Liver (tissue), 7 donors: ENCODE measurements at regions not wholly inside any gene's neighbourhood (a gene's known extent, or its start where the extent isn't known, plus 50 kb on each side); places are given as distances from the start of the nearest gene placed in this dataset.

Experiments
- DNase-seq: peaks from one replicate; pipeline ENCODE4 v3.0.0-alpha.2; 2017; ENCODE audit warnings: low spot score
- H3K27ac ChIP-seq, 2 donors: one replicate each; pipeline ENCODE4 v1.7.0; 2013; ENCODE audit warnings: inconsistent platforms in 2 of 2, low read length in 2 of 2, control low read depth in 1 of 2, low read depth in 1 of 2, mild to moderate bottlenecking in 1 of 2
- H3K27me3 ChIP-seq, 4 donors: one replicate each; pipeline versions ENCODE4 v1.6.1 to v1.7.0; 2013; ENCODE audit warnings: low read length in 3 of 4, inconsistent platforms in 1 of 4, mild to moderate bottlenecking in 1 of 4, moderate library complexity in 1 of 4; ENCODE audit not compliant: control insufficient read depth in 4 of 4, insufficient read depth in 4 of 4
- H3K36me3 ChIP-seq, 4 donors: one replicate each; pipeline versions ENCODE4 v1.6.1 to v1.7.0; 2013; ENCODE audit warnings: low read length in 3 of 4, mild to moderate bottlenecking in 3 of 4, low read depth in 1 of 4, moderate library complexity in 1 of 4; ENCODE audit not compliant: control insufficient read depth in 4 of 4, insufficient read depth in 3 of 4
- H3K4me1 ChIP-seq, 4 donors: one replicate each; pipeline versions ENCODE4 v1.6.1 to v1.7.0; 2013; ENCODE audit warnings: low read length in 3 of 4, mild to moderate bottlenecking in 3 of 4, moderate library complexity in 1 of 4; ENCODE audit not compliant: control insufficient read depth in 4 of 4, insufficient read depth in 4 of 4
- H3K4me3 ChIP-seq, 3 donors: one replicate each; pipeline versions ENCODE4 v1.6.1 to v1.7.0; 2013; ENCODE audit warnings: low read length in 3 of 3, control low read depth in 1 of 3, low read depth in 1 of 3, mild to moderate bottlenecking in 1 of 3
- H3K9ac ChIP-seq, 2 donors: one replicate each; pipeline ENCODE4 v1.7.0; 2013; ENCODE audit warnings: low read length in 2 of 2, mild to moderate bottlenecking in 2 of 2, moderate library complexity in 2 of 2, control low read depth in 1 of 2, low read depth in 1 of 2
- H3K9me3 ChIP-seq, 4 donors: one replicate each; pipeline versions ENCODE4 v1.6.1 to v1.7.0; 2013; ENCODE audit warnings: low read length in 3 of 4; ENCODE audit not compliant: control insufficient read depth in 4 of 4
- EGR1 ChIP-seq, 2 donors: IDR thresholded peaks; 2 replicates each; pipeline ENCODE4 v1.6.1; 2016 to 2018; ENCODE audit warnings: antibody characterized with exemption in 2 of 2, low read depth in 2 of 2
- FOXA1 ChIP-seq: IDR thresholded peaks from 2 replicates; pipeline ENCODE4 v1.6.1; 2016; ENCODE audit warnings: antibody characterized with exemption
- GABPA ChIP-seq, 2 donors: IDR thresholded peaks in 1 of 2; conservative IDR thresholded peaks in 1 of 2; 2 replicates each; pipeline ENCODE4 v1.6.1; 2016; ENCODE audit warnings: antibody characterized with exemption in 2 of 2, mild to moderate bottlenecking in 1 of 2, moderate library complexity in 1 of 2
- HNF4G ChIP-seq: IDR thresholded peaks from 2 replicates; pipeline ENCODE4 v1.6.1; 2016; ENCODE audit warnings: antibody characterized with exemption
- NR2F2 ChIP-seq: IDR thresholded peaks from 2 replicates; pipeline ENCODE4 v1.6.1; 2016; ENCODE audit warnings: antibody characterized with exemption
- RAD21 ChIP-seq, 2 donors: IDR thresholded peaks; 2 replicates each; pipeline ENCODE4 v1.6.1; 2016; ENCODE audit warnings: antibody characterized with exemption in 2 of 2, mild to moderate bottlenecking in 2 of 2
- RXRA ChIP-seq, 2 donors: IDR thresholded peaks; 2 replicates each; pipeline ENCODE4 v1.6.1; 2017 to 2018; ENCODE audit warnings: antibody characterized with exemption in 2 of 2, mild to moderate bottlenecking in 1 of 2
- TAF1 ChIP-seq: conservative IDR thresholded peaks from 2 replicates; pipeline ENCODE4 v1.6.1; 2016; ENCODE audit warnings: antibody characterized with exemption, mild to moderate bottlenecking
- YY1 ChIP-seq: IDR thresholded peaks from 2 replicates; pipeline ENCODE4 v1.6.1; 2016; ENCODE audit warnings: antibody characterized with exemption, mild to moderate bottlenecking
- ZBTB33 ChIP-seq: IDR thresholded peaks from 2 replicates; pipeline ENCODE4 v1.6.1; 2016; ENCODE audit warnings: antibody characterized with exemption
- WGBS: extraction: QIAGEN DNeasy Blood & Tissue Kit; methylation state at CpG from one replicate; pipeline ENCODE4 v1.1.7; 2013; 5-methylcytosine and 5-hydroxymethylcytosine counted together
- TF ChIP-seq, protein P1 (sequence below): IDR thresholded peaks from 2 replicates; pipeline ENCODE4 v1.6.1; 2016; ENCODE audit warnings: antibody characterized with exemption
- TF ChIP-seq, protein P2 (sequence below): IDR thresholded peaks from 2 replicates; pipeline ENCODE4 v1.6.1; 2016; ENCODE audit warnings: antibody characterized with exemption
- donor health status: healthy.
- donor health status: healthy.
- donor health status: healthy.
- donor health status: healthy.

DNA sequence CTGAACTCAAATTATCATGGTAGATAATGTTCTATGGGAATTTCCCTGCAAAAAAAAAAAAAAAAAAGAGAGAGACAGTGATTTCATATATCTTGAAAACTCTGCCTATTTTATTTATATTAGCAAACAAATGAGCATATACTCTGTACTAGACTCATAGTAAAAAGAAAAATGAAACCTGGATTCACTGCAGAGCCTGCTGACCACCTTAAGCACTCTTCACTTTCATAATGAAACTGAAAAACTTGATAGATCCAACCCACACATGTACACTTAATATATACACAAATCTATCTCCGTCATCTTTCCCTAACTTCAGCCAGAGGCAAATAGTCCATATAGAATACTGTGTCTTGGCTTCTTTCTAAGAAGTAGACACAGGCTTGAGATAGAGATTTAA is 226.1 kb upstream of the KCNIP4 start:
- TF ChIP-seq EGR1 (IDR thresholded peaks at IDR 0.05; ENCODE audit: low read depth in 2 of 2) = no peak
- TF ChIP-seq, protein P1, sequence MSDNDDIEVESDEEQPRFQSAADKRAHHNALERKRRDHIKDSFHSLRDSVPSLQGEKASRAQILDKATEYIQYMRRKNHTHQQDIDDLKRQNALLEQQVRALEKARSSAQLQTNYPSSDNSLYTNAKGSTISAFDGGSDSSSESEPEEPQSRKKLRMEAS = no peak
- no peak for TF ChIP-seq YY1
- no peak for TF ChIP-seq FOXA1
- TF ChIP-seq NR2F2 = no peak
- TF ChIP-seq TAF1 = no peak
- TF ChIP-seq HNF4G = no peak
- no peak for TF ChIP-seq GABPA (IDR thresholded peaks at IDR 0.05 in 1 of 2, conservative IDR thresholded peaks at IDR 0.05 in 1 of 2)
- TF ChIP-seq RXRA (IDR thresholded peaks at IDR 0.05) = no peak
- H3K9me3 ChIP-seq = no peaks in the 10 kb centered on the region
- H3K4me3 ChIP-seq = no peak overlapping the region
- peaks cover 0 to 4% (median 0%) of the 10 kb centered on the region in 4 donors for H3K27me3 ChIP-seq
- no peak overlapping the region for H3K9ac ChIP-seq
- no peaks in the 10 kb centered on the region for H3K4me1 ChIP-seq
- H3K27ac ChIP-seq = no peak overlapping the region
- H3K36me3 ChIP-seq = no peaks in the 10 kb centered on the region
- no peak for DNase-seq
- 73% methylated on average over 1 of the region's 1 CpG for WGBS

DNA sequence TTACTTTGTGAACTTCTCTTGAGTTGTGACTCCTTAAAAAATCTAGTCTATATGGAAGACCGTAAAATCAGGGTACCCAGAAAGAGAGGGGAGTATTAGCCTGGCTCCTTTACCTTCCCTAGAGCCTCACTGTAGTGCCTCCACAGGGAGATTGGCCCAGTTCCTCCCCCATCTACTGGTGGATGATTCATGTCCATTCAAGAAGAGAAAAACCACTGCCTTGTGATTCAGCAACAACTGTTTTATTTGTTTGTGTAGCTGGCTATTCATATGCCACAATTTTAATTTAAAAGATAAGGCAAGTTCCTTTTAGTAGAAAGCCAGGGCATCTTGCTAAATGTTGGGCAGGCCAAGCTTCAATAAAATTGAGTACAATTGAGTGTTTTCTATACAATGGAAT is 221.8 kb upstream of the KCNIP4 start:
- Histone ChIP-seq H3K4me1 (no peaks in the 10 kb centered on the region), H3K9me3 (no peaks in the 10 kb centered on the region), H3K27me3 (peaks cover 0 to 4% (median 0%) of the 10 kb centered on the region in 4 donors), H3K4me3 (no peak overlapping the region), H3K27ac (no peak overlapping the region), H3K36me3 (no peaks in the 10 kb centered on the region), H3K9ac (no peak overlapping the region)
- 84% methylated on average over 1 of the region's 1 CpG for WGBS
- TF ChIP-seq HNF4G = no peak
- no peak for TF ChIP-seq RXRA (IDR thresholded peaks at IDR 0.05)
- TF ChIP-seq EGR1 (IDR thresholded peaks at IDR 0.05; ENCODE audit: low read depth in 2 of 2) = no peak
- no peak for TF ChIP-seq TAF1
- TF ChIP-seq RAD21 (IDR thresholded peaks at IDR 0.05) = no peak
- TF ChIP-seq NR2F2 = no peak
- no peak for TF ChIP-seq FOXA1
- TF ChIP-seq, protein P2, sequence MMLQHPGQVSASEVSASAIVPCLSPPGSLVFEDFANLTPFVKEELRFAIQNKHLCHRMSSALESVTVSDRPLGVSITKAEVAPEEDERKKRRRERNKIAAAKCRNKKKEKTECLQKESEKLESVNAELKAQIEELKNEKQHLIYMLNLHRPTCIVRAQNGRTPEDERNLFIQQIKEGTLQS = no peak
- no peak for DNase-seq

DNA sequence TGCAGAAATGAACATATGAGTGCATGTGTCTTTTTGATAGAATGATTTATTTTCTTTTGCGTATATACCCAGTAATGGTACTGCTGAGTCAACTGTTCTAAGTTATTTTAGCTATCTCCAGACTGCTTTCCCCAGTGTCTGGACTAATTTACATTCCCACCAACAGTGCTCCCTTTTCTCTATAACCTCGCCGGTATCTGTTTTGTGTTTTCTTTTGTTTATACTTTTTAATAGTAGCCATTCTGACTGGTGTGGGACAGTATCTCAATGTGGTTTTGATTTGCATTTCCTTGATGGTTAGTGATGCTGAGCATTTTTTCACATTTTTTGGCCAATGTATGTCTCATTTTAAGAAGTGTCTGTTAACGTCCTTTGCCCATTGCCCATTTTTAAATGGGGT is 218.6 kb upstream of the KCNIP4 start:
- TF ChIP-seq NR2F2 = no peak
- TF ChIP-seq YY1 = no peak
- TF ChIP-seq, protein P2 = no peak
- TF ChIP-seq ZBTB33 = no peak
- H3K27me3 ChIP-seq = peaks cover 0 to 4% (median 0%) of the 10 kb centered on the region in 4 donors

More for the DNA sequence above, 218.6 kb upstream of the KCNIP4 start:
- H3K4me3 ChIP-seq = no peak overlapping the region
- 80% methylated on average over 4 of the region's 4 CpGs for WGBS
- H3K9ac ChIP-seq = no peak overlapping the region
- no peaks in the 10 kb centered on the region for H3K4me1 ChIP-seq
- H3K9me3 ChIP-seq = no peaks in the 10 kb centered on the region
- no peaks in the 10 kb centered on the region for H3K36me3 ChIP-seq
- H3K27ac ChIP-seq = no peak overlapping the region
- DNase-seq = no peak
